ENCODE measurements at regions not wholly inside any gene's neighbourhood (a gene's known extent, or its start where the extent isn't known, plus 50 kb on each side); places are given as distances from the start of the nearest gene placed in this dataset.

DNA sequence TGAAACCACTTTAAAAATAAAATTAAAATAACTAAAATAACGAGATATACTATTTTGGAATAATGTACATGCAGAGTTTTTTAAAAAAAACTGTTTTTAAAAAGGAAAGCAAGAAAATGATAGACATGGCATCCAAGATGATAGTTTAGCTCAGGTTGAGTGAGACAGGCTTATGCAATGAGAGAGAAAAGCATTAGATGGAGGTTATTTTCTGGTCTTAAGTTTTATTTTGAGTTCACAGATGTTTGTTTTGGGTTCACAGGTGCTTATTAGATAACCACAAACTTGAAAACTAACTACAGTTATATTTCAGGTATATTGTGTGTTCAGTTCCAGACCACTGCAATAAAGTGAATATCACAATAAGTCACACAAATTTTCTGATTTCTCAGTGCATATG is 413.6 kb upstream of the TMCO5A start:
- no peaks in the 10 kb centered on the region for H3K9me3 ChIP-seq
- H3K27ac ChIP-seq (replicated peaks in 1 of 4) = no peak overlapping the region
- H3K4me3 ChIP-seq = no peak overlapping the region
- WGBS = 61% methylated on average over 1 of the region's 1 CpG
- no peak for TF ChIP-seq POLR2A (IDR thresholded peaks at IDR 0.05; ENCODE audit: low read depth)
- no peak for TF ChIP-seq EP300 (IDR thresholded peaks at IDR 0.05)
- TF ChIP-seq, protein P1, sequence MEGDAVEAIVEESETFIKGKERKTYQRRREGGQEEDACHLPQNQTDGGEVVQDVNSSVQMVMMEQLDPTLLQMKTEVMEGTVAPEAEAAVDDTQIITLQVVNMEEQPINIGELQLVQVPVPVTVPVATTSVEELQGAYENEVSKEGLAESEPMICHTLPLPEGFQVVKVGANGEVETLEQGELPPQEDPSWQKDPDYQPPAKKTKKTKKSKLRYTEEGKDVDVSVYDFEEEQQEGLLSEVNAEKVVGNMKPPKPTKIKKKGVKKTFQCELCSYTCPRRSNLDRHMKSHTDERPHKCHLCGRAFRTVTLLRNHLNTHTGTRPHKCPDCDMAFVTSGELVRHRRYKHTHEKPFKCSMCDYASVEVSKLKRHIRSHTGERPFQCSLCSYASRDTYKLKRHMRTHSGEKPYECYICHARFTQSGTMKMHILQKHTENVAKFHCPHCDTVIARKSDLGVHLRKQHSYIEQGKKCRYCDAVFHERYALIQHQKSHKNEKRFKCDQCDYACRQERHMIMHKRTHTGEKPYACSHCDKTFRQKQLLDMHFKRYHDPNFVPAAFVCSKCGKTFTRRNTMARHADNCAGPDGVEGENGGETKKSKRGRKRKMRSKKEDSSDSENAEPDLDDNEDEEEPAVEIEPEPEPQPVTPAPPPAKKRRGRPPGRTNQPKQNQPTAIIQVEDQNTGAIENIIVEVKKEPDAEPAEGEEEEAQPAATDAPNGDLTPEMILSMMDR (IDR thresholded peaks at IDR 0.05) = no peak
- TF ChIP-seq POLR2AphosphoS5 (IDR thresholded peaks at IDR 0.05) = no peak
- no peak for DNase-seq (ENCODE audit: extremely low spot score)
- H3K4me1 ChIP-seq = no peaks in the 10 kb centered on the region
- intact Hi-C loops (cut with DNase I) = no loop called here
- H3K27me3 ChIP-seq = no peaks in the 10 kb centered on the region
- H3K36me3 ChIP-seq = no peaks in the 10 kb centered on the region

DNA sequence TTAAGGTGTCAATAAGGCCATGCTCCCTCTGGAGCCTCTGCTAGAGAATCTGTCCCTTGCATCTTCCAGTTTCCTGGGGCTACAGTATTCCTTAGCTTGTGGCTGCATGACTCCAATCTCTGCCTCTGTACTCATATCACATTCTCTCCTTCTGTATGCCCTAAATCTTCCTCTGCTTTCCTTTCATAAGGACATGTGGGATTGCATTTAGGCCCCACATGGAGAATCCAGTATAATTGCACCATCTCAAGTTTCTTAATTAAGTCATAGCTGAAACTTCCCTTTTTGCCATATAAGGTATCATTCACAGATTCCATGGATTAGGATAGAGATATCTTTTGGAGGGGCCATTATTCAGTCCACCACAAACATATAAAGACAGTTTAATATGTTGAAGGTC is 409.8 kb upstream of the TMCO5A start:
- no peak for DNase-seq (ENCODE audit: extremely low spot score)
- intact Hi-C loops (cut with DNase I) = no loop called here
- no peaks in the 10 kb centered on the region for H3K4me1 ChIP-seq
- H3K4me3 ChIP-seq = no peak overlapping the region
- no peaks in the 10 kb centered on the region for H3K27me3 ChIP-seq
- H3K36me3 ChIP-seq = no peaks in the 10 kb centered on the region
- no peak overlapping the region for H3K27ac ChIP-seq (replicated peaks in 1 of 4)
- no peaks in the 10 kb centered on the region for H3K9me3 ChIP-seq
- TF ChIP-seq, protein P1 (IDR thresholded peaks at IDR 0.05) = no peak
- TF ChIP-seq POLR2A (IDR thresholded peaks at IDR 0.05; ENCODE audit: low read depth) (no peak), EP300 (IDR thresholded peaks at IDR 0.05) (no peak), POLR2AphosphoS5 (IDR thresholded peaks at IDR 0.05) (no peak)

DNA sequence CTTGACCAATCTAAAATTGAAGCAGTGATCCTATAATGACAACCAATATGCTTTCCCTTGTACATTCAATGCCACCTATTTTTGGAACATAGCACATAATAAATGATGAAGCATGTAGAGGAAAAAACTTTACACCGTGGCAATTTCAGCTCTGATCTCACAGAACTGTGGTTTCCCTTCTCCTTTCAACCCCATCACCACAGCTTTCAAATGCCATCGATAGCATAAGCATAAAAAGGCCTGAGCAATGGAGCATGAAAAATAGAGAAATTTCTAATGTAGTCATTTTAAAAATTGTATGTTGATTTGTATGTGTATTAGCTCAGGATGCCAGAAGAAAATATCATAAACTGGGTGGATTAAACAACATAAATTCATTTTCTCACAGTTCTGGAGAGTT is 406.0 kb upstream of the TMCO5A start:
- intact Hi-C loops (cut with DNase I) = no loop called here
- Histone ChIP-seq H3K9me3 (no peaks in the 10 kb centered on the region), H3K36me3 (no peaks in the 10 kb centered on the region), H3K27ac (replicated peaks in 1 of 4) (no peak overlapping the region), H3K4me1 (no peaks in the 10 kb centered on the region), H3K27me3 (no peaks in the 10 kb centered on the region), H3K4me3 (no peak overlapping the region)
- TF ChIP-seq, protein P1 (IDR thresholded peaks at IDR 0.05) = no peak
- TF ChIP-seq EP300 (IDR thresholded peaks at IDR 0.05) = no peak
- no peak for TF ChIP-seq POLR2AphosphoS5 (IDR thresholded peaks at IDR 0.05)
- no peak for TF ChIP-seq POLR2A (IDR thresholded peaks at IDR 0.05; ENCODE audit: low read depth)
- WGBS = 67% methylated on average over 2 of the region's 2 CpGs
- DNase-seq (ENCODE audit: extremely low spot score) = no peak

- Histone ChIP-seq H3K27ac (replicated peaks in 1 of 4) (no peak overlapping the region), H3K27me3 (no peaks in the 10 kb centered on the region), H3K4me3 (no peak overlapping the region), H3K36me3 (no peaks in the 10 kb centered on the region), H3K4me1 (no peaks in the 10 kb centered on the region), H3K9me3 (peaks cover 0 to 6% (median 0%) of the 10 kb centered on the region in 4 donors)
- 84% methylated on average over 2 of the region's 2 CpGs for WGBS
- TF ChIP-seq EP300 (IDR thresholded peaks at IDR 0.05) (no peak), POLR2A (IDR thresholded peaks at IDR 0.05; ENCODE audit: low read depth) (no peak), POLR2AphosphoS5 (IDR thresholded peaks at IDR 0.05) (no peak)
- TF ChIP-seq, protein P1 (IDR thresholded peaks at IDR 0.05) = no peak
- no peak for DNase-seq (ENCODE audit: extremely low spot score)
- intact Hi-C loops (cut with DNase I) = no loop called here
Observed at GRCh38 chr15:37536967-37537605, 397.4 kb upstream of the TMCO5A start.

- DNase-seq (ENCODE audit: extremely low spot score) = no peak
- intact Hi-C loops (cut with DNase I) = no loop called here
- no peak overlapping the region for H3K4me3 ChIP-seq
- no peaks in the 10 kb centered on the region for H3K27me3 ChIP-seq
- no peaks in the 10 kb centered on the region for H3K4me1 ChIP-seq
- H3K9me3 ChIP-seq = peaks cover 0 to 6% (median 0%) of the 10 kb centered on the region in 4 donors
- no peak for TF ChIP-seq POLR2A (IDR thresholded peaks at IDR 0.05; ENCODE audit: low read depth)
- no peak for TF ChIP-seq EP300 (IDR thresholded peaks at IDR 0.05)
- no peak for TF ChIP-seq POLR2AphosphoS5 (IDR thresholded peaks at IDR 0.05)
- TF ChIP-seq, protein P1 (IDR thresholded peaks at IDR 0.05) = no peak
- H3K36me3 ChIP-seq = no peaks in the 10 kb centered on the region
- H3K27ac ChIP-seq (replicated peaks in 1 of 4) = no peak overlapping the region
- WGBS = 86% methylated on average over 1 of the region's 1 CpG
Observed at GRCh38 chr15:37537802-37538201, 396.6 kb upstream of the TMCO5A start.
